SK-N-SH treated with all-trans-retinoic acid at 6 μM for 48 hours (cell line): ENCODE measurements at regions not wholly inside any gene's neighbourhood (a gene's known extent, or its start where the extent isn't known, plus 50 kb on each side); places are given as distances from the start of the nearest gene placed in this dataset.

Experiments used
- ATAC-seq: fragments of 200-7000 bp; cut with Tn5 transposase; 3 replicates; pipeline ENCODE4 v1.9.1; 2020; ENCODE audit warnings: mild to moderate bottlenecking, moderate library complexity
- ARNTL ChIP-seq: fragments of 450-650 bp; formaldehyde crosslinking; IDR thresholded peaks from 2 replicates; pipeline ENCODE4 v1.5.0; 2020; ENCODE audit warnings: low read depth, mild to moderate bottlenecking, moderate library complexity, borderline replicate concordance
- BACH2 ChIP-seq: fragments of 250-450 bp; sonication (Bioruptor Pico); IDR thresholded peaks from 2 replicates; pipeline ENCODE4 v1.9.0; 2021; ENCODE audit warnings: mild to moderate bottlenecking, borderline replicate concordance
- CREB5 ChIP-seq: fragments of 250-450 bp; sonication (Bioruptor Pico); IDR thresholded peaks from 2 replicates; pipeline ENCODE4 v1.5.1; 2020; ENCODE audit warnings: low read depth, mild to moderate bottlenecking, moderate library complexity
- CSDC2 ChIP-seq: fragments of 250-450 bp; sonication (Bioruptor Pico); IDR thresholded peaks from 2 replicates; pipeline ENCODE4 v1.5.0; 2020; ENCODE audit warnings: mild to moderate bottlenecking, moderate library complexity
- ESRRG ChIP-seq: fragments of 250-450 bp; sonication (Bioruptor Pico); IDR thresholded peaks from 2 replicates; pipeline ENCODE4 v1.6.1; 2021; ENCODE audit warnings: mild to moderate bottlenecking
- GLIS3 ChIP-seq: fragments of 250-450 bp; sonication (Bioruptor Pico); IDR thresholded peaks from 2 replicates; pipeline ENCODE4 v1.5.0; 2020; ENCODE audit warnings: mild to moderate bottlenecking, moderate library complexity
- ISL1 ChIP-seq: fragments of 250-450 bp; sonication (Bioruptor Pico); IDR thresholded peaks from 2 replicates; pipeline ENCODE4 v2.1.2; 2022; ENCODE audit warnings: mild to moderate bottlenecking, moderate library complexity
- PPARA ChIP-seq: fragments of 250-450 bp; sonication (Bioruptor Pico); IDR thresholded peaks from 2 replicates; pipeline ENCODE4 v1.5.0; 2020; ENCODE audit warnings: mild to moderate bottlenecking, borderline replicate concordance
- RARB ChIP-seq: fragments of 250-450 bp; sonication (Bioruptor Pico); IDR thresholded peaks from 2 replicates; pipeline ENCODE4 v1.8.0; 2021; ENCODE audit warnings: mild to moderate bottlenecking, moderate library complexity
- SNAI2 ChIP-seq: fragments of 250-450 bp; sonication (Bioruptor Pico); IDR thresholded peaks from 2 replicates; pipeline ENCODE4 v1.5.0; 2020; ENCODE audit warnings: mild to moderate bottlenecking, moderate library complexity
- TCF4 ChIP-seq: fragments of 250-450 bp; sonication (Bioruptor Pico); IDR thresholded peaks from 2 replicates; pipeline ENCODE4 v1.8.0; 2021; ENCODE audit warnings: mild to moderate bottlenecking, moderate library complexity, borderline replicate concordance
- TOX ChIP-seq: fragments of 250-450 bp; sonication (Bioruptor Pico); IDR thresholded peaks from 2 replicates; pipeline ENCODE4 v1.8.0; 2021; ENCODE audit warnings: mild to moderate bottlenecking, moderate library complexity, borderline replicate concordance
- ZFP3 ChIP-seq: fragments of 250-450 bp; sonication (Bioruptor Pico); IDR thresholded peaks from 2 replicates; pipeline ENCODE4 v1.5.0; 2020; ENCODE audit warnings: mild to moderate bottlenecking, moderate library complexity
- ZFP30 ChIP-seq: fragments of 450-650 bp; formaldehyde crosslinking; IDR thresholded peaks from 2 replicates; pipeline ENCODE4 v1.5.0; 2022; ENCODE audit warnings: mild to moderate bottlenecking, moderate library complexity
- ZNF565 ChIP-seq: fragments of 450-650 bp; formaldehyde crosslinking; conservative IDR thresholded peaks from 2 replicates; pipeline ENCODE4 v1.5.0; 2020; ENCODE audit warnings: low read depth, mild to moderate bottlenecking, moderate library complexity
- ZNF70 ChIP-seq: fragments of 450-650 bp; formaldehyde crosslinking; IDR thresholded peaks from 2 replicates; pipeline ENCODE4 v1.5.0; 2020; ENCODE audit warnings: mild to moderate bottlenecking, moderate library complexity
- ZNF8 ChIP-seq: fragments of 450-650 bp; formaldehyde crosslinking; IDR thresholded peaks from 2 replicates; pipeline ENCODE4 v1.5.0; 2020; ENCODE audit warnings: mild to moderate bottlenecking, moderate library complexity
- TF ChIP-seq, protein P1 (sequence below): fragments of 250-450 bp; sonication (Bioruptor Pico); IDR thresholded peaks from 2 replicates; pipeline ENCODE4 v1.5.1; 2021; ENCODE audit warnings: mild to moderate bottlenecking, moderate library complexity
- TF ChIP-seq, protein P2 (sequence below): fragments of 250-450 bp; sonication (Bioruptor Pico); IDR thresholded peaks from 2 replicates; pipeline ENCODE4 v1.8.0; 2020; ENCODE audit warnings: mild to moderate bottlenecking, moderate library complexity, borderline replicate concordance
- TF ChIP-seq, protein P3 (sequence below): fragments of 250-450 bp; sonication (Bioruptor Pico); IDR thresholded peaks from 2 replicates; pipeline ENCODE4 v1.8.0; 2021; ENCODE audit warnings: low read depth, mild to moderate bottlenecking, moderate library complexity, borderline replicate concordance

GRCh38 chr11:109150581-109150980 lies 271.4 kb upstream of the C11orf87 start:
- ATAC-seq, result no peak
- TF ChIP-seq GLIS3 (no peak), ZNF8 (CRISPR knock-in tag) (no peak), ARNTL (CRISPR knock-in tag) (no peak), CREB5 (CRISPR knock-in tag) (no peak), RARB (CRISPR knock-in tag) (no peak), ZFP3 (CRISPR knock-in tag) (no peak), TCF4 (no peak), TOX (CRISPR knock-in tag) (no peak), SNAI2 (CRISPR knock-in tag) (no peak), PPARA (CRISPR knock-in tag) (no peak), ZNF565 (CRISPR knock-in tag) (no peak), ZFP30 (no peak), ESRRG (CRISPR knock-in tag) (no peak), ZNF70 (no peak), ISL1 (no peak), BACH2 (CRISPR knock-in tag) (no peak), CSDC2 (no peak)
- TF ChIP-seq, protein P1, sequence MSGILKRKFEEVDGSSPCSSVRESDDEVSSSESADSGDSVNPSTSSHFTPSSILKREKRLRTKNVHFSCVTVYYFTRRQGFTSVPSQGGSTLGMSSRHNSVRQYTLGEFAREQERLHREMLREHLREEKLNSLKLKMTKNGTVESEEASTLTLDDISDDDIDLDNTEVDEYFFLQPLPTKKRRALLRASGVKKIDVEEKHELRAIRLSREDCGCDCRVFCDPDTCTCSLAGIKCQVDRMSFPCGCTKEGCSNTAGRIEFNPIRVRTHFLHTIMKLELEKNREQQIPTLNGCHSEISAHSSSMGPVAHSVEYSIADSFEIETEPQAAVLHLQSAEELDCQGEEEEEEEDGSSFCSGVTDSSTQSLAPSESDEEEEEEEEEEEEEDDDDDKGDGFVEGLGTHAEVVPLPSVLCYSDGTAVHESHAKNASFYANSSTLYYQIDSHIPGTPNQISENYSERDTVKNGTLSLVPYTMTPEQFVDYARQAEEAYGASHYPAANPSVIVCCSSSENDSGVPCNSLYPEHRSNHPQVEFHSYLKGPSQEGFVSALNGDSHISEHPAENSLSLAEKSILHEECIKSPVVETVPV, result no peak

GRCh38 chr11:109153836-109154235 lies 268.2 kb upstream of the C11orf87 start:
- no peak for TF ChIP-seq CREB5 (CRISPR knock-in tag)
- no peak for ATAC-seq

- no peak for ATAC-seq
- TF ChIP-seq, protein P2, sequence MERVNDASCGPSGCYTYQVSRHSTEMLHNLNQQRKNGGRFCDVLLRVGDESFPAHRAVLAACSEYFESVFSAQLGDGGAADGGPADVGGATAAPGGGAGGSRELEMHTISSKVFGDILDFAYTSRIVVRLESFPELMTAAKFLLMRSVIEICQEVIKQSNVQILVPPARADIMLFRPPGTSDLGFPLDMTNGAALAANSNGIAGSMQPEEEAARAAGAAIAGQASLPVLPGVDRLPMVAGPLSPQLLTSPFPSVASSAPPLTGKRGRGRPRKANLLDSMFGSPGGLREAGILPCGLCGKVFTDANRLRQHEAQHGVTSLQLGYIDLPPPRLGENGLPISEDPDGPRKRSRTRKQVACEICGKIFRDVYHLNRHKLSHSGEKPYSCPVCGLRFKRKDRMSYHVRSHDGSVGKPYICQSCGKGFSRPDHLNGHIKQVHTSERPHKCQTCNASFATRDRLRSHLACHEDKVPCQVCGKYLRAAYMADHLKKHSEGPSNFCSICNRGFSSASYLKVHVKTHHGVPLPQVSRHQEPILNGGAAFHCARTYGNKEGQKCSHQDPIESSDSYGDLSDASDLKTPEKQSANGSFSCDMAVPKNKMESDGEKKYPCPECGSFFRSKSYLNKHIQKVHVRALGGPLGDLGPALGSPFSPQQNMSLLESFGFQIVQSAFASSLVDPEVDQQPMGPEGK (CRISPR knock-in tag), result no peak
- no peak for TF ChIP-seq SNAI2 (CRISPR knock-in tag)
- TF ChIP-seq RARB (CRISPR knock-in tag), result no peak
- no peak for TF ChIP-seq ISL1
- TF ChIP-seq ARNTL (CRISPR knock-in tag), result no peak
- TF ChIP-seq, protein P3, sequence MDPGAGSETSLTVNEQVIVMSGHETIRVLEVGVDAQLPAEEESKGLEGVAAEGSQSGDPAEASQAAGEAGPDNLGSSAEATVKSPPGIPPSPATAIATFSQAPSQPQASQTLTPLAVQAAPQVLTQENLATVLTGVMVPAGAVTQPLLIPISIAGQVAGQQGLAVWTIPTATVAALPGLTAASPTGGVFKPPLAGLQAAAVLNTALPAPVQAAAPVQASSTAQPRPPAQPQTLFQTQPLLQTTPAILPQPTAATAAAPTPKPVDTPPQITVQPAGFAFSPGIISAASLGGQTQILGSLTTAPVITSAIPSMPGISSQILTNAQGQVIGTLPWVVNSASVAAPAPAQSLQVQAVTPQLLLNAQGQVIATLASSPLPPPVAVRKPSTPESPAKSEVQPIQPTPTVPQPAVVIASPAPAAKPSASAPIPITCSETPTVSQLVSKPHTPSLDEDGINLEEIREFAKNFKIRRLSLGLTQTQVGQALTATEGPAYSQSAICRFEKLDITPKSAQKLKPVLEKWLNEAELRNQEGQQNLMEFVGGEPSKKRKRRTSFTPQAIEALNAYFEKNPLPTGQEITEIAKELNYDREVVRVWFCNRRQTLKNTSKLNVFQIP (CRISPR knock-in tag), result no peak
- TF ChIP-seq CREB5 (CRISPR knock-in tag), result no peak
- TF ChIP-seq ZFP3 (CRISPR knock-in tag), result no peak
- TF ChIP-seq, all 23 proteins: peak for 0
Measured at GRCh38 chr11:109155291-109155690, 266.7 kb upstream of the C11orf87 start.

DNA sequence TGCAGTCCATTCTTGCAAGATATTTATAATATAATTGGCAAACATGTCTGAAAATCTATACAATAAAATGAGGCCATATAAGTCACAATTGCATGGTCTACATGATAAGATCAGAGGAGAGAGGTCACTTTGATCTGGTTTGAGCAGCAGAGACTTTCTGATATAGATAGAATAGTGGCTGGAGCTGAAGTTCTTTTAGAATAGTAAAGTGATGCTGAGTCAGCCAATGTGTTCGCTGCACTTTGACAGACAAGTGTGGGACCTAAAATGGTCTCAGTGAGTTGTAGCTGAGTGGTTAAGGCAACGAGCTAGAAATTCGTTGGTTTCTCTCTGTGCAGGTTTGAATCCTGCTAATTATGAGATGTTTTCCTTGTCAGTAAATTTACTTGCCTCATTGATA lies 257.0 kb upstream of the C11orf87 start:
- no peak for ATAC-seq
- TF ChIP-seq PPARA (CRISPR knock-in tag) (no peak), BACH2 (CRISPR knock-in tag) (no peak), ZFP30 (no peak), CREB5 (CRISPR knock-in tag) (no peak), TCF4 (no peak), ARNTL (CRISPR knock-in tag) (no peak), ZNF8 (CRISPR knock-in tag) (no peak), ZNF565 (CRISPR knock-in tag) (no peak), SNAI2 (CRISPR knock-in tag) (no peak), ESRRG (CRISPR knock-in tag) (no peak), RARB (CRISPR knock-in tag) (no peak), TOX (CRISPR knock-in tag) (no peak), ZNF70 (no peak), ZFP3 (CRISPR knock-in tag) (no peak)
- TF ChIP-seq, protein P3 (CRISPR knock-in tag), result no peak
